NCI-H1048 (cell line): ENCODE measurements at regions not wholly inside any gene's neighbourhood (a gene's known extent, or its start where the extent isn't known, plus 50 kb on each side); places are given as distances from the start of the nearest gene placed in this dataset.
"Not testable (repeated sequence)": the region's sequence is repeated elsewhere in the genome, so short reads cannot be mapped to it uniquely, and the experiment has no call there.

Experiments
- DNase-seq: peaks from one replicate; lab custom pipeline; 2025; lab: John Stamatoyannopoulos, UW

DNA sequence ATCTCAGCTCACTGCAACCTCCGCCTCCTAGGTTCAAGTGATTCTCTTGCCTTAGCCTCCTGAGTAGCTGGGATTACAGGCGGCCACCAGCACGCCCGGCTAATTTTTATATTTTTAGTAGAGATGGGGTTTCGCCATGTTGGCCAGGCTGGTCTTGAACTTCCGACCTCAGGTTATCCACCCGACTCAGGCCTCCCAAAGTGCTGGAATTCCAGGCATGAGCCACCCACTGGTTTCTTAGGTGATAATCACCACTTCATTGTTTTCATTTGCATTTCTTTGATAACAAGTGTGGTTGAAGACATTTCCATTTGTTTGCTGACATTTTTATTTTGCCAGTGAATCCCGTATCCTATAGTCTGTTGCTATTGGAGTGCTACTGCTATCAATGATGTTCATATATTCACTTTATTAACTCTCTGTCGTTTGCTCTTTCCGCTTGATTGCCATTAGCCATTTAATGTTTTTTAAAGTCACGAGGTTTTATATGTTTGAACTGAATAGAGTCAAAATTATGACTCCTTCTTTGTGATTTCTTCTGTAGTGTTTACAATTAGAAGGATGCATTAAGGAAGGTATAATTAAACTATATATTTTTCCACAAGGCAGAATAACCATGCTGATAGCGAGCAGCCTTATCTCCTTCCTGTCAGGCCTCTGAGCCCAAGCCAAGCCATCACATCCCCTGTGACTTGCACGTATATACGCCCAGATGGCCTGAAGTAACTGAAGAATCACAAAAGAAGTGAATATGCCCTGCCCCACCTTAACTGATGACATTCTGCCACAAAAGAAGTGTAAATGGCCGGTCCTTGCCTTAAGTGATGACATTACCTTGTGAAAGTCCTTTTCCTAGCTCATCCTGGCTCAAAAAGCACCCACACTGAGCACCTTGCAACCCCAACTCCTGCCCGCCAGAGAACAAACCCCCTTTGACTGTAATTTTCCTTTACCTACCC is 87.3 kb upstream of the DAPK1 start:
- not testable (repeated sequence) for DNase-seq

DNA sequence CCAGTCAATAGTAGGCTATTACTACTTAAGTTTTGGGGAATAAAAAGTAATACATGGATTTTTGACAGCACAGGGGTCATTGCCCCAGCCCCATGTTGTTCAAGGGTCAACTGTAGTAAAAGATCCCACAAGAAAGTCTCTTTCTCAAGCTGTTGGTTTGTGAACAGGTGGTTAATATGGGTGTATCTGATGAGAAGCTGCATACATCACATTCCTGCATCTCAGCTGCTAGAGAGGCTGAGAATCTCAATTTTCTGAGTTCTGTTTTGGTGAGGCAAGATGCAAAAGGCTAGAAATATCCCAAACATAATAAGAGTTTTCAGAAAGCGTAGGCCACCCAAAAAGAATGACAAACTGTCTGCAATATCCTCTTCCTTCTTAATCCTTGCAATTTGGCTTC is 76.8 kb upstream of the DAPK1 start:
- no peak for DNase-seq

DNA sequence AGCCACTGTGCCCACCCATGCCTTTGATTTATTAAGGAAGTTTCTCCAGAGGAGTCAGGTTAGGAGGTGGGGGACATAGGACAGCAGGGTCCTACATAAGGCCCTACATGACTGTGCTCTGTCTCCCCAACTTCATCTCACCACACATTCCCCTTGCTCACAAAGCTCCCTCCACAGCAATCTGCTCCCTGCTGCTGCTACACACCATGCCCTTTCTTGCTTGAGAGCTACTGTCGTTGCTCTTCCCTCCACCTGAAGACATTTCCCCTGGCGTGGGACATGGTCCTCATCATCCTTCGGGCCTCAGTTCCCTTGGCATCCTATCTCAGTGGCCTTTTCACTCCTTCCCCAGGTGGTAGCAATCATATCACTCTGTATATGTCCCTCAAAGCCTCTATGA is 75.9 kb upstream of the DAPK1 start:
- no peak for DNase-seq

DNA sequence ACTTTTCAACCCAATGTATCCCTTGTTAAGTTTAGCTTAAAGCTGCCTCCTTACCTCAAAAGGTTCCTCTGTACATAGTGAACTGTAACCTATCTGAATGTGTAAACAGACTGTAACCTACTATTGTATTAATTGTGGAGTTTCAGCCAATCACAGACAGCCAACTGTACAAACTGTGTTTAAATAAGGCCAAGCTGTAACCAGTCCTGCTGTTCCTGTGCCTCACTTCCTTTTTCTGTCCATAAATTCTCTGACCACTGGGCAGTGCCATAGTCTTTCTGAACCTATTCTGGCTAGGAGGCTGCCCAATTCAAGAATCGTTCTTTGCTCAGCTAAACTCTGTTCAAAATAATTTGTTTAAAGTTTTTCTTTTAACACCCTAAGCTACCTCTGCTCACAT is 74.7 kb upstream of the DAPK1 start:
- DNase-seq = no peak

DNA sequence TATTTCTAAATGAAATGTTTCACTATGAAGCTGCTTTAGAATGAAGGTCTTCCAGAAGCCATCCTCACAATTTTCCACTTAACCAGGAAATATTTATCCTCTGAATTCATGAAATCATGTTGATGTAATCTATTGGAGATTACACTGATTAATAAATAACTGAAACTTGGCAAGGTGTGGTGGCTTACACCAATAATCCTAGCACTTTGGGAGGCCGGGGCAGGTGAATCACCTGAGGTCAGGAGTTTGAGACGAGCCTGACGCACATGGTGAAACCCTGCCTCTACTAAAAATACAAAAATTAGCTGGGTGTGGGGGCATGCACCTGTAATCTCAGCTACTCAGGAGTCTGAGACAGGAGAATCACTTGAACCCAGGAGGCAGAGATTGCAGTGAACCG is 73.8 kb upstream of the DAPK1 start:
- DNase-seq = not testable (repeated sequence)

DNA sequence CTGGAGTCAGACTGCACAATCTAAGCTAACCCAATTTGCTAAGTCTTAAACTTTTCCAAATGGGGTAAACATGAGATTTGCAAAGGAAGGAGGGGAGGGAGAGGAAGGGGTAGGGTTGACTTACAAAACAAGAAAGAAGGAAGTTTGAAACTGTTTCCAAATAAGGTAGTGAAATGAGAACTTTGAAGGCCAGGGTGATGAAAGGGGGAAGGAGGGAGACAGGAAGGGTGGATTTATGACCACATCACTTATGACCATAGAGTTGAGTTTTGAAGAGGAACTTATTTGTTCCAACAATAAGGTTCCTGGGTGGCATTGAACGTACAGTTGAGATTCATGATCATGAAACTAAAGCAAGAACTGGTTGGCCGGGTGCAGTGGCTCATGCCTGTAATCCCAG is 72.5 kb upstream of the DAPK1 start:
- no peak for DNase-seq

DNA sequence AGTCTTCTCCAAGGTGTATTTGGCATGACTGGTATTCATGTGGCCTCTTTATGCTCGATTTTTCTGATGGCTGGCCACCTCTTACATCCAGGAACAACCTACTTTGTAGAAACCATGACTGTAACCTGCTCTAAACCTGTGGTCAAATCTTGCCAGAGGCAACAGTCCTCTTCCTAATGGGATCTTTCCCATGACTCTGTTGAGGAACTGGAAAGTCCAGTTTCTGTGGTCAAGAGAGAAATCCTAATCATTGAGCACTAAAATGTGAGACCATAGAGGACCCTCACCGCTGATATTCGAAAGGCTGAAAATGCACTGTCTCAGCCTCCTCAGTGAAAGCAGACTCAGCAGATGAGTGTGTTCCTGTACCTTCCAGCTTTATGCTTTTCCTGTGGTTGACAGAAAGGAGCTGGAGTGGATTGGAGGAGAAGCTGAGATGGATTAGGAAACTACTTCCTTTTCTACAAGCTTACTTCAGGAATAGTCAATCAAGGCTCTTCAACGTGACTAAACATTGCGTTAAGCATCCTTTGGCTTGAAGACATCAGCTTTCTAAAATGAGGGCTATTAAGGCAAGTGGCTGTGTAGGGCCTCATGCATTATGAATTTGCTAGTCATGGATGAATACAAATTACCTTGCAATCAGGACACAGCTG is 69.7 kb upstream of the DAPK1 start:
- DNase-seq = no peak

DNA sequence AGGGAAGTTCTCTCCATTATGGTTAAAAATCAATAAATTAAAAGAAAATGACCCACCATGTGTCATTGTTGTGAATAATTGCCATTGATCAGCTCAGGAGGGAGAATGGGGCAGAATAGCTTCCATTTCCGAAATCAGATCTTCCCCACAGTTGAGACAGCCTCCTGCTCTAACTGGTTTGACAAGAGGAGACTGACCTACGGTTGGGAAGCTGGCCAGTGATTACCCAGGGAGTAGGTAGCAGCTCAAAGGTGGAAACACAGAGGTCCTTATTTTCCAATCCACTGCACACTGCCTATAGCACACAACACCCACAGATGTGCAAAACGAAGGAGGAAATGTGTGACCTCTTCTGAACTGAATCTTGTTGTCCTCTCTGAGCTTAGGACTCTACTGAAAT is 69.0 kb upstream of the DAPK1 start:
- no peak for DNase-seq

DNA sequence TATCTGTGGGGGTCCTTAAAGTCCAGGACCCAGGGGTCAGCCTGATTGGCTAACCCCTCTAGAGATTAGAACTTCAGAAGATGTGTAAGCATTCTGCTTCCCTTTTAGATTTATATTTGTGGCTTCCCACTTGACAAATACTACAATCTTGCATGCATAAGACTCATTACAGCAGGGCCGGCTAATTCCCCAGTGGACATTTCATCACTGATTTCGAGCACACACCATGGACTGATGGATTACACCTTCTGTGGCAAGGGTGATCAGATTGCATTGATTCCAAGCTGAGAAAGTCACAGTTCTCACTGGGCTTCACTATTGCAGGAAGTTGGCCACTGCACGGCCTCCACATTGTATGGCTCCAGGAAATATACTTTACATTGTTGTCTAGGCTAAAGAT is 65.8 kb upstream of the DAPK1 start:
- DNase-seq = no peak

DNA sequence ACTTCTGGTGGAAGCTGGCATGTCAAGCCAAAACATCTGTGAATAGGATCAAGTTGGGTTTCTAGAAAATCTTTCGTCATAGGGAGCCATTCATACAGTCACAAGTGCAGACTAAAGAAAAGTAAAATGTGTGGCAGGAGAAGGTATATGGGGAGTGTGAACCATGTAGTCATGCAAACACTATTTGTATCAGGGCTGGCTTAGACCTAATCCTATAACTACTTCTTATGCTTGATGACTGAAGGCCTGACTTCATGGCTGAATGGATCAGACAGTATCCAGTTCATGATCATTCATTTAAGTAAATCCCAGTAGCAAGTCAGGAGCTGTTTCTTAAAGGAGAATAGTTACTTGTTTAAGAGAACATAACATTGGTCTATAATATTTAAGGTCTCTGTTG is 63.8 kb upstream of the DAPK1 start:
- no peak for DNase-seq

DNA sequence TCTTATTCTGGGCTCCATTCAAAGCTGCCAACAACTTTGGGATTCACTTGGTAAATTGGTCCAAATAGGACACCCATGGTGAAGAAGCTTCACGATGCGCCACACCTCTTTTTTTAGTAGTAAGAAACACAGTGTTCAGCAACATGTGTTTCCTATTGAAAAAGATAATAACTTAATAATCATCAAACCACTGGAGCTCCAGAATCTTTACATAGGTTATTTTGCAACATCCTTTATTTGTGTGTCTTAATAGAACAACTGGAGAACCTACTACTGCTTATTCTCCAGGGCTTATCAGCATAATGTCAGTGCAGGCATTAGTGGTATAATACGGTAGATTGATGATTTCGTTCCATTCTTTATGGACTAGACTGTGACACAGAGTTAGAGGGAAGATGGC is 63.3 kb upstream of the DAPK1 start:
- no peak for DNase-seq

DNA sequence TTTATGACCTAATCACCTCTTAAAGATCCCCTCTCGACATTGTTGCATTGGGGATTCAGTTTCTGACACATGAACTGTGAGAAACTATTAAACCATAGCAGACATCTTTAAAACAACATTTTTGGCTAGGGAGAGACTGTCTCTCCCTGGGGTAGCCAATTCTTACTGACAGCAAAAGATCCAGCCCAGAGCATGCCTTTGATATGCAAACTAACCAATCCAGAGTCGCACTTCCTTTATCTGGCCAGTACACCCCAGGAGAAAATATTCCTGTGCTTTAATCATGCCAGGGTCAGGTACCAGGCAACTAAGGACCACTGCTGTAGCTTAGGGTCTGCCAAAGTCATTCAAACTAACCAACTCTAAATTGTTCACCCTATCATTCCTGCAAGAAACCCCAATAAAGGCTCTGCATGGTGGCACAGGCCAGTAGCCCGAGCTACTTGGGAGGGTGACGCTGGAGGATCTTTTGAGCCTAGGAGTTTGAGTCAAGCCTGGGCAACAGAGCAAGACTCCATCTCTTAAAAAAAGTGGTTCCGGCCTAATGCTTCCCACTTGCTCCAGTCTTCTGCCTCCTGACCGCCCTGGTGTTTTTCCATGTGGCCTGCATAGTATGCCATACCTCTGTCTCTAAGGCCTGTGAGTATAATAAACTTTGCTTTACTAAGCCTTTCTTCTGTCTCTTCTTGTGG is 62.3 kb upstream of the DAPK1 start:
- DNase-seq = no peak

DNA sequence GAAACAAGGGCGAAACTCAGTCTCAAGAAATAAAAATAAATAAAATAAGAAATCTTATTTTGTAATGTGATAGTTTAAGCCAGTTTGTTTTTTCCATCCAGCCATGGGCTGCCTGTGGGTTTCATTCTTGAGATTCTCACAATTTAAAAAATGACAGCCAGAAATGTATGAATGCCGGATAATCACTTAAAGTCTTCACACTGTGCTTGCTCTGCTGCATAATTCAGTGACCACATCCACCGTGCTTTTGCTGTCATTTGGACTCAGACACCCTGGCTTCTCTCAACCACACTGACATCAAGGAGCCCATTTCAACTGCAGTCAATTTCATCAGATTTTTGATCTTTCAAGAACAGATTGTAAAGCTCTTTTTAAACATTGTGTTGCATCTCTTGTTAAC is 61.0 kb upstream of the DAPK1 start:
- no peak for DNase-seq

DNA sequence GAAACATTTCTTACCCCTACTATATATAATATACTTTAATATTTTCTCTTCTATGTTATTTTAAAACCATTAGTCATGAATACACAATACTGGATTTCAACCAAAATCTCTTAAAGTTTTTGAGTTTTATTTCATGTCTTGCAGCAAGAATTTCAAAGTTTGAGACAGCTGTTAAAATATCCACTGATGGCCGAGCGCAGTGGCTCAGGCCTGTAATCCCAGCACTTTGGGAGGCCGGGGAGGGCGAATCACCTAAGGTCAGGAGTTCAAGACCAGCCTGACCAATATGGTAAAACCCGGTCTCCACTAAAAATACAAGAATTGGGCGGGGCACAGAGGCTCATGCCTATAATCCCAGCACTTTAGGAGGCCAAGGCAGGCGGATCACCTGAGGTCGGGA is 59.7 kb upstream of the DAPK1 start:
- DNase-seq = no peak

DNA sequence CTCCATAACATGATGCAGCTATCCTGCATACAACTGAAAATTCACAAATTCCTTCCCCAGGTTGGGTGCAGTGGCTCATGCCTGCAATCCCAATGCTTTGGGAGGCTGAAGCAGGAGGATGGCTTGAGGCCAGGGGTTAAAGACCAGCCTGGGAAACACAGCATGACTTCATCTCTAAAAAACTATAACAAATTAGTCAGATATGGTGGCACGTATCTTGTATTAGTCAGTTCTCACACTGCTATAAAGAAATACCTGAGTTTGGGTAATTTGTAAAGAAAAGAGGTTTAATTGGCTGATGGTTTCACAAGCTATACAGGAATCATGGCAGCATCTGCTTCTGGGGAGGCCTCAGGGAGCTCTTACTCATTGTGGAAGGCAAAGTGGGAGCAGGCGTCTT is 56.4 kb upstream of the DAPK1 start:
- DNase-seq = no peak

DNA sequence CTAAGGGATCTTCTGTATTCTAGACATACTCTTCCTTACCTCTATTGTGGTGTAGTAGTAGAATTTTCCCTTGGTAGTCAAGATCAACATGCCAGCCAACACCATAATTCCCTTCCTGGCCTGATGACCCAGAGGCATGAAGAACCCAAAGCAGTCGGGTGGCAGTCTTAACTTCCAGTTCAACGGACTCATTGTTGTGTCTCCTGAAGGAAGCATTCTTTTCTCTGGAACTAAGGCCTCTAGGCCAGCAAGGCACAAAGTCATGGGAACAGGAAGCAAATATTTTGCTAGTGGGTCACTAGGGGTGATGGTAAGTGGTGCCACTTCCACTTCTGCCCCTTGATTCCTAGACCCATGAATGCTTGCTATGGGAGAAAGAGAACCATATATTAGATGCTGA is 55.2 kb upstream of the DAPK1 start:
- no peak for DNase-seq

DNA sequence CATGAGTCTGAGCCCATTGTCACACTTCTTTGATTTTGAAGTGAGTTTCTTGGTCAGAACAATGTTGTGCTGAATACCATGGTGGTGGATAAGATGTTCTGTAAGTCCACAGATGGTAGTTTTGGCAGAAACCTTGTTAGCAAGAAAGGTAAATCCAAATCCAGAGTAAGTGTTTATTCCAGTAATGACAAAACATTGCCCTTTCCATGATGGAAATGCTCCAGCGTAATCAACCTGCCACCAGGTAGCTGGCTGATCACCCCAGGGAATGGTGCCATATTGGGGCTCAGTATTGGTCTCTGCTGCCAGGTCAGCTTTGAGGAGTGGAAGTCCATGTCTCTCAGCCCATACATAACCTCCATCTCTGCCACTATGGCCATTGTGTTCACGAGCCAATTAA is 54.7 kb upstream of the DAPK1 start:
- DNase-seq = no peak

DNA sequence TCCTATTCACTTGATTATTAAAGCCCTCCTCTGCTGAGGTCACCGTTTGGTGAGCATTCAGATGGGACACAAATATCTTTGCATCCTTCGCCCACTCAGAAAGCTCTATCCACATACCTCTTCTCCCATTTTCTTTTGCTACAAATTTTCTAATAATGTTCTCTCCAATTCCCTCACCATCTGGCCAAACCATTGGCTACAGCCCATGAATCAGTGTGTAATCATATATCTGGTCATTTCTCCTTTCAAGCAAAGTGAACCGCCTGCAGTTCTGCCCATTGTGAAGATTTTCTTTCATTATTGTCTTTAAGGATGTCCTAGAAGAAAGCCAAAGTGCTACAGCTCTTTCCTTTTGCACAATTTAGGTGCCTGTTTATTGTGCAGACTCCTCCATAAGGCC is 54.2 kb upstream of the DAPK1 start:
- DNase-seq = no peak

DNA sequence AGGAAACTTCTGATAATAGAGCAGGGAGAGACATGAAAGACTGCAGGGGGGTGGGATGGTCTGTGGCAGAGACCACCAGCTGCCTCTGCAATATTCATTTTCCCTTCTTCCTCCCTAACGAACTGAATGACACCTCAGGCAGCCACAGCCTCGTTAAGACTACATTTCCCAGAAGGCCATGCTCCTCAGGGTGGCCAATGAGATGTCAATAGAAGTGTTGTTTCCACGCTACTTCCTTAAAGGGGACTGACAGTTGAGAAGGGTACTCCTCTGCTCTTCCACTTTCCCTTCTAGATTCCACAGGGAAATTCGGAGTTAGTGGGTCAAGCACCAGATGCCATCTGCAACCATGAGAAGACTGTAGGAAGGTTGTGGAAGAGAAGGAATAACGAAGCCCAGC is 52.0 kb upstream of the DAPK1 start:
- no peak for DNase-seq

DNA sequence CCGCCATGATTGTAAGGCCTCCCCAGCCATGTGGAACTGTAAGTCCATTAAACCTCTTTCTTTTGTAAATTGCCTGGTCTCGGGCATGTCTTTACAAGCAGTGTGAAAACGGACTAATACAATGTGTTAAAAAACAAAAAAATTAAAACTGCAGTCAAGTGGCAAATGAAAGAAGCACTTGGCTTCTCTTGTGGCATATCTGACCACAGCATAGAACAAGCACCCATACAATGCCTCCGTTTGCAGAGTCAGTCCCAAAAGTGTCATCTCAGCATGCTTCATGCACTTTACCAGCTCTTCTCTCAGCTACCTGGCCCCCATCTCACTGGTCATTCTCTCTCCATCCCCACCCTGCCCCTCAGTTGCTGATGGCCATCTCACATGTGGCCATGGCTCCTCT is 51.1 kb upstream of the DAPK1 start:
- DNase-seq = no peak

DNA sequence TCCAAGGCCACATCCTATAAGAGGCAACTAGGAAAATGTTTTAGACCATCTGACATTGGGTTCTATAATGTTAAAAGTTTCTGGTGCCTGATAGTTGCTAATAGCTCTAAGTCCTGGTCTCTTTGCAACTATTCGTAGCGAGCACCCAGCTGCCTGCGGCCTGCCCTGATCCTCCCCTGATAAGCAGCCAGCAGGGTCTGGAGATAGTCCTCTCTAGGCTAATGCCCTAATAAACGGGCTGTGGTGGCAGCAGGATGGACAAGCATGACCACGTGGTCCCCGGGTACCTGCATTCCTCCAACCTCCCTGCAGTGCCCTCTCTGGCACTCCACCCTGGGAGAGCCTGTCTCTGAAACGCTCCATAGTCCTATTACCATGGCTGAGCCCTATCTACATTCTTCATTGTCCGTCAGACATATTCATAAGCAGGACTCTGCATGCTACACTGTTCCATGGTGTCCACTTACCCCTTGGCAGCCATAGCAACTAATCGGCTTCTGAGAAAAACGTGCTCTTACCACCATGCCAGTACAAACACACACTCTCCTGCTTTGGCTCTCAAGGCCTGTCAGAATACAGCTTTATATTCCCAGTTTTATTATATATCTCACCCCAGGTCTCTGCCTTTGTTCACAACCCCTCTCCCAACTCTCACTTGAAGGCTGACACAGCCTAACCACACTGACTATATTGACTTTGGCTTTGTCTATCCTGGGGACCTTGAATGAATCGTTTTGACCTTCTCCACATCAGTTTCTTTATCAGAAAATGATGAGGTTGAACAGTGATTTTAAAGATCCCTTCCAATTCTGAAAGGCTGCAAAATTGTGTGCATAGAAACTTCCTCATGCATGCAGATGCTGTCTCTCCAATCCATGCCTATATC is 49.9 kb upstream of the DAPK1 start:
- DNase-seq = no peak
